GM19099 (cell line): ENCODE measurements at regions not wholly inside any gene's neighbourhood (a gene's known extent, or its start where the extent isn't known, plus 50 kb on each side); places are given as distances from the start of the nearest gene placed in this dataset.

Source experiments
- POLR2A ChIP-seq: IDR thresholded peaks from 3 replicates; pipeline ENCODE4 v1.6.1; 2011; ENCODE audit warnings: low read depth; ENCODE audit not compliant: insufficient read length; ENCODE audit errors: extremely low read depth

- TF ChIP-seq POLR2A: no peak
Measured at GRCh38 chr5:163569284-163569683, 63.9 kb downstream of the MAT2B start.

- TF ChIP-seq POLR2A: no peak
Measured at GRCh38 chr5:163571744-163572143, 66.3 kb downstream of the MAT2B start.

- no peak for TF ChIP-seq POLR2A
Measured at GRCh38 chr5:163574472-163575440, 69.3 kb downstream of the MAT2B start.

- no peak for TF ChIP-seq POLR2A
Measured at GRCh38 chr5:163578652-163579051, 73.2 kb downstream of the MAT2B start.

- TF ChIP-seq POLR2A: no peak
Measured at GRCh38 chr5:163579729-163580128, 74.3 kb downstream of the MAT2B start.

- TF ChIP-seq POLR2A: no peak
Measured at GRCh38 chr5:163580516-163580915, 75.1 kb downstream of the MAT2B start.

GRCh38 chr5:163585206-163585605 is 79.8 kb downstream of the MAT2B start:
- TF ChIP-seq POLR2A: no peak

- no peak for TF ChIP-seq POLR2A
Measured at GRCh38 chr5:163586531-163586956, 81.1 kb downstream of the MAT2B start.

GRCh38 chr5:163594951-163595350 is 89.5 kb downstream of the MAT2B start:
- no peak for TF ChIP-seq POLR2A

GRCh38 chr5:163595932-163596607 is 90.7 kb downstream of the MAT2B start:
- no peak for TF ChIP-seq POLR2A

GRCh38 chr5:163596608-163597315 is 91.3 kb downstream of the MAT2B start:
- no peak for TF ChIP-seq POLR2A

- TF ChIP-seq POLR2A: no peak
Measured at GRCh38 chr5:163604013-163604412, 98.6 kb downstream of the MAT2B start.

- no peak for TF ChIP-seq POLR2A
Measured at GRCh38 chr5:163607256-163607655, 101.8 kb downstream of the MAT2B start.

- no peak for TF ChIP-seq POLR2A
Measured at GRCh38 chr5:163608621-163609020, 103.2 kb downstream of the MAT2B start.

- TF ChIP-seq POLR2A: no peak
Measured at GRCh38 chr5:163609910-163610309, 104.5 kb downstream of the MAT2B start.
